DOHH2 (cell line): ENCODE measurements at regions not wholly inside any gene's neighbourhood (a gene's known extent, or its start where the extent isn't known, plus 50 kb on each side); places are given as distances from the start of the nearest gene placed in this dataset.

Experiments used
- H3F3A ChIP-seq: fragments of 200-600 bp; sonication (generic), shearing (Covaris generic); 2 replicates; pipeline ENCODE4 v1.6.0; 2016; ENCODE audit warnings: antibody characterized with exemption, mild to moderate bottlenecking; ENCODE audit not compliant: control insufficient read depth, insufficient read depth
- H3K27ac ChIP-seq: fragments of 200-600 bp; sonication (generic); 2 replicates; pipeline ENCODE4 v1.5.1; 2014; ENCODE audit warnings: low read depth, mild to moderate bottlenecking, low read length, moderate library complexity
- H3K27me3 ChIP-seq: fragments of 200-600 bp; sonication (generic); 2 replicates; pipeline ENCODE4 v1.6.1; 2014; ENCODE audit warnings: mild to moderate bottlenecking, low read length, mixed read lengths; ENCODE audit not compliant: control insufficient read depth
- H3K36me3 ChIP-seq: fragments of 200-600 bp; sonication (generic); 2 replicates; pipeline ENCODE4 v1.6.1; 2014; ENCODE audit warnings: mild to moderate bottlenecking, low read length, moderate library complexity, mixed read lengths; ENCODE audit not compliant: control insufficient read depth
- H3K4me1 ChIP-seq: fragments of 200-600 bp; sonication (generic); 2 replicates; pipeline ENCODE4 v1.6.1; 2014; ENCODE audit warnings: mild to moderate bottlenecking, low read length, mixed read lengths; ENCODE audit not compliant: control insufficient read depth
- H3K4me2 ChIP-seq: fragments of 200-600 bp; sonication (generic); 2 replicates; pipeline ENCODE4 v1.6.0; 2014; ENCODE audit warnings: mild to moderate bottlenecking, low read length, moderate library complexity
- H3K4me3 ChIP-seq: fragments of 200-600 bp; sonication (generic); 2 replicates; pipeline ENCODE4 v1.5.1; 2014; ENCODE audit warnings: mild to moderate bottlenecking, low read length, mixed read lengths
- H3K79me2 ChIP-seq: fragments of 200-600 bp; sonication (generic); 2 replicates; pipeline ENCODE4 v1.6.1; 2014; ENCODE audit warnings: mild to moderate bottlenecking, low read length, mixed read lengths; ENCODE audit not compliant: control insufficient read depth
- H3K9me2 ChIP-seq: fragments of 200-600 bp; sonication (generic); replicated peaks from 2 replicates; pipeline ENCODE4 v1.6.1; 2014; ENCODE audit warnings: mild to moderate bottlenecking, low read length, mixed read lengths; ENCODE audit not compliant: control insufficient read depth
- H3K9me3 ChIP-seq: fragments of 200-600 bp; sonication (generic); 2 replicates; pipeline ENCODE4 v1.6.1; 2014; ENCODE audit warnings: antibody characterized with exemption, low read length, mixed read lengths; ENCODE audit not compliant: control insufficient read depth, insufficient read depth
- H4K20me1 ChIP-seq: fragments of 200-600 bp; sonication (generic); 2 replicates; pipeline ENCODE4 v1.6.0; 2014; ENCODE audit warnings: low read depth, mild to moderate bottlenecking, antibody characterized with exemption, low read length, moderate library complexity; ENCODE audit not compliant: control insufficient read depth, insufficient read depth
- EZH2phosphoT487 ChIP-seq: fragments of 200-600 bp; sonication (generic); IDR thresholded peaks from 2 replicates; pipeline ENCODE4 v1.6.1; 2017; ENCODE audit warnings: borderline replicate concordance, mild to moderate bottlenecking, antibody characterized with exemption, low read length, moderate library complexity, mixed read lengths
- TF ChIP-seq, protein P1 (sequence below): fragments of 200-600 bp; sonication (generic); IDR thresholded peaks from one replicate; pipeline ENCODE4 v1.5.1; 2014; ENCODE audit warnings: antibody characterized with exemption, mild to moderate bottlenecking, low read depth, low read length; ENCODE audit not compliant: poor library complexity, severe bottlenecking

DNA sequence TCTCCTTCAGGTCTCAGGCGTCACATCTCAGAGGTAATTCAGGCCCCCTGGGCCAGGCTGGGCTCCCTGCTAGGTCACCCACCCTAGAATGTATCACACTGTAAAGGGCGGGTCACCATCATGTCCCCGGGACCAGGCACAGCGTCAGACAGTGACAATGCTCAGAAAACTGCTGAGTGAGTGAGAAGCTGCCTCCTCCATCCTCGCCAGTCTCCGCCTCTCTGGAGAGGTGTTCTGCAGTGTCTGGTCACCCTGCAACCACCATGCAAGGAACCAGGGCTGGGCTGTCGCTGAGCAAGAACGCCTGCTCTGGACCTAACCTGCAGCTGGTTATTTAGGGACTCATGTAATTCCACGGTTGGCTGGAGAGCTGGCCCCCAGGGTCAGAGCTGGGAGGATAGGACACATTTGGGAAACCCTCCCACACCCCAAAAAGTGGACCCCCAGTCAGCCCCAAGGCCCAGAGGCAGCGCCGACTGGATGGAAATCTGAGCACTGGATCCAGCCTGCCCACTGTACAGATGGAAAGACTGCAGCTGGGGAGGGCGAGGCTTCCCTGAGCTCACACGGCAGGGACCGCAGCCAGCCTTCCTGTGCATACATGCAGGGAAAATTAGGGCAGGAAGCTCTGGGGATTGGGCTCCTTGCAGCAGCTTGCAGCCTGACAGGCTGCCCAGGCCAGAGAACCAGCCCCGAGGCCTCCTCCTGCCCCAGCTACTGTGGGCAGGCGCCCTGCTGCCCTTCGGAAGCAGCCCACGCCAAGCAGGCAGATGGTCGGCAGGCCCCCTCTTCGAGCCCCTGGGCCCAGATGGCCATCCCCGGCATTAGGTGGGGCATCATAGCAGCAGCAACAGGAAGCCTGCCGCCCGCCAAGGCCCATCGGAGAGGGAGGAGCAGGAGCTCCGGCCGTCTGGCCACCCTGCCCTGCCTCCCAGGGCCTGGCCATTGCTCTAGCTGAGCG is 105.4 kb upstream of the ZMIZ1 start:
- no peaks in the 10 kb centered on the region for H3K9me3 ChIP-seq
- no peak overlapping the region for H3K4me3 ChIP-seq
- TF ChIP-seq, protein P1, sequence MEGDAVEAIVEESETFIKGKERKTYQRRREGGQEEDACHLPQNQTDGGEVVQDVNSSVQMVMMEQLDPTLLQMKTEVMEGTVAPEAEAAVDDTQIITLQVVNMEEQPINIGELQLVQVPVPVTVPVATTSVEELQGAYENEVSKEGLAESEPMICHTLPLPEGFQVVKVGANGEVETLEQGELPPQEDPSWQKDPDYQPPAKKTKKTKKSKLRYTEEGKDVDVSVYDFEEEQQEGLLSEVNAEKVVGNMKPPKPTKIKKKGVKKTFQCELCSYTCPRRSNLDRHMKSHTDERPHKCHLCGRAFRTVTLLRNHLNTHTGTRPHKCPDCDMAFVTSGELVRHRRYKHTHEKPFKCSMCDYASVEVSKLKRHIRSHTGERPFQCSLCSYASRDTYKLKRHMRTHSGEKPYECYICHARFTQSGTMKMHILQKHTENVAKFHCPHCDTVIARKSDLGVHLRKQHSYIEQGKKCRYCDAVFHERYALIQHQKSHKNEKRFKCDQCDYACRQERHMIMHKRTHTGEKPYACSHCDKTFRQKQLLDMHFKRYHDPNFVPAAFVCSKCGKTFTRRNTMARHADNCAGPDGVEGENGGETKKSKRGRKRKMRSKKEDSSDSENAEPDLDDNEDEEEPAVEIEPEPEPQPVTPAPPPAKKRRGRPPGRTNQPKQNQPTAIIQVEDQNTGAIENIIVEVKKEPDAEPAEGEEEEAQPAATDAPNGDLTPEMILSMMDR, result no peak
- no peak for TF ChIP-seq EZH2phosphoT487
- no peaks in the 10 kb centered on the region for H3K36me3 ChIP-seq
- H3K27ac ChIP-seq, result no peak overlapping the region
- no peaks in the 10 kb centered on the region for H3K4me1 ChIP-seq
- no peaks in the 10 kb centered on the region for H3K9me2 ChIP-seq
- H3K4me2 ChIP-seq, result no peak overlapping the region
- no peaks in the 10 kb centered on the region for H3K79me2 ChIP-seq
- H3K27me3 ChIP-seq, result peaks cover 94% of the 10 kb centered on the region
- H3F3A ChIP-seq, result no peaks in the 10 kb centered on the region
- H4K20me1 ChIP-seq, result no peaks in the 10 kb centered on the region

- Histone ChIP-seq H3K4me2 (no peak overlapping the region), H3K27ac (no peak overlapping the region)
These were observed 104.4 kb upstream of the ZMIZ1 start for GRCh38 chr10:78964274-78964951.

DNA sequence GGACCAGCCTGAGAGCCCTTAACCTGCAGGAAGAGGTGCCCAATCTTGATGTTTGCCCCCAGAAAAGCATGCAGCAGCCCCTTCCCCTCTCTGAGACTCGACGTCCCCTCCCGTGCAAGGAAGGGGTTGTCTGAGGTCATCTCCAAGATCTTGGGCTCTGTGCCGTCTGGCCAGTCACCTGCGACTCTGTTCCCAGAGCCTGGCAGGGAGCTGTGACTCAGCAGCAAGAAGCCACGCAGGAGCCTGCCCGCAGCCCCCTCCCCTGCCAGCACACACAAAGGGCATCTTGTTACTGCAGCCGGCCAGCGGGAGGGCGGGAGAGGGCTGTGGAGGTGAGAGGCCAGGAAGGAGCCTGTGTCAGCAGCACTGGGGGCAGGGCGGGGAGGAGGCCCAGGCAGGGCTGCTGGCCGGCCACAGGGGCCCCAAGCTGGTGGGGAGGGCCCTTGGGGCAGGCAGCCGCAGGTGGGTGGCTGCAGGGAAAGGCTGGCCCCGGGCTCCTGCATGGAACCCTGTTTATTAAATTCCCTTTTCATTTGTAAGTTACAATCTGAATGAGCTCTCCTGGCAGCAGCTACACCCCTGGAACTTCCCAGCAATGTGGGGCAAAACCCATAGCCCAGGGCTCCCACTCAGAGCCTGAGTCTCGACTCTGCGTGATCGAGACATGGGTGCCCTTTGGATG is 103.7 kb upstream of the ZMIZ1 start:
- H3K4me1 ChIP-seq, result peaks cover under 1% of the 10 kb centered on the region
- peaks cover 80% of the 10 kb centered on the region for H3K27me3 ChIP-seq
- H3K9me2 ChIP-seq, result no peaks in the 10 kb centered on the region
- no peaks in the 10 kb centered on the region for H3K36me3 ChIP-seq
- no peak overlapping the region for H3K4me3 ChIP-seq
- no peaks in the 10 kb centered on the region for H3F3A ChIP-seq
- H3K4me2 ChIP-seq, result no peak overlapping the region
- H3K9me3 ChIP-seq, result no peaks in the 10 kb centered on the region
- H3K27ac ChIP-seq, result no peak overlapping the region
- H4K20me1 ChIP-seq, result no peaks in the 10 kb centered on the region; the same call in none of the 2 replicates
- TF ChIP-seq EZH2phosphoT487, result no peak
- TF ChIP-seq, protein P1, result no peak
- no peaks in the 10 kb centered on the region for H3K79me2 ChIP-seq

More at GRCh38 chr10:78964274-78964951, 104.4 kb upstream of the ZMIZ1 start:
- Histone ChIP-seq H3K36me3 (no peaks in the 10 kb centered on the region), H3K9me3 (no peaks in the 10 kb centered on the region), H3F3A (no peaks in the 10 kb centered on the region), H3K79me2 (no peaks in the 10 kb centered on the region), H3K4me3 (no peak overlapping the region), H3K27me3 (peaks cover 87% of the 10 kb centered on the region), H3K9me2 (no peaks in the 10 kb centered on the region), H3K4me1 (no peaks in the 10 kb centered on the region), H4K20me1 (no peaks in the 10 kb centered on the region; the same call in none of the 2 replicates)
- TF ChIP-seq, protein P1, result no peak
- TF ChIP-seq EZH2phosphoT487, result no peak
